HG03097 (cell line): ENCODE measurements at regions not wholly inside any gene's neighbourhood (a gene's known extent, or its start where the extent isn't known, plus 50 kb on each side); places are given as distances from the start of the nearest gene placed in this dataset.

Source experiments
- ATAC-seq: cut with Tn5 transposase; IDR thresholded peaks from one replicate; pipeline ENCODE4 v1.9.1; 2021; ENCODE audit not compliant: unreplicated experiment, low FRiP score

DNA sequence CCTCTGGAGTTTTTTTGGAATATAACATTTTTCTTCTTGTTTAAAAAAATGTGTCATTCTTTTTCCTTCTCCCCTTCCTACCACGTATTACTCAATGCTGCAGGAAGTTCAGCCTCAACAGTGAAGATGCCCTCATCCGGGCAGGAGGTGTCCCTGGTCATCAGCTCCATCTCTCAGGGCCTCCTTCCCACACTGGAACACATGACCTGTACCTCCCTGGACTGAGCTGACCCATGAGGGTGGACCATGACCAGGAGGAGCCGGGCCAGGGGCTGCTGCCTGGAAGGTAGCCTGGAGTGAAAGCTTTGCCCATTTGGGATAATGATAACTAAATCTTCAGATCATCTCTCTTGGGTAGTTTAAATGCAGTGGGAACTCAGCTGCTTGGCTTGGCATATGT is 316.5 kb upstream of the ZMIZ1 start:
- ATAC-seq = no peak

DNA sequence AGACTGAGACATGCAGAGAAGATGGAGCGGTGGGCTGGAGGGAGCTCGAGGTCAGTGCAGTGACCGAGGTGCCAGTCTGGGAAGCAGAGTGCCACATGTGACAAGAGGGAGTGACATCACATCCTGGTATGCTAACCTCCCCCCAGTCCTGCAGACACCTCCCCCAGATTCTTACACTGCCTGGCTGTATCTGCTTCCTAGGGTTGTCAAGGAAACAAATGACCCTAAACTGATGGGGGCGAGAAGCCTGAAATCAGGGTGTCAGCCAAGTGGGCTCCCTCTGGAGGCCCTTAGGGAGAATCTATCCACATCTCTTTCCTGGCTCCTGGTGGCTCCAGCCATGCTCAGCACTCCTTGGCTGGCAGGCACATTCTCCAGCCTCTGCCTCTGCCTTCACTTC is 316.1 kb upstream of the ZMIZ1 start:
- no peak for ATAC-seq

- ATAC-seq = no peak
Measured at GRCh38 chr10:78754269-78755062, 314.3 kb upstream of the ZMIZ1 start.

DNA sequence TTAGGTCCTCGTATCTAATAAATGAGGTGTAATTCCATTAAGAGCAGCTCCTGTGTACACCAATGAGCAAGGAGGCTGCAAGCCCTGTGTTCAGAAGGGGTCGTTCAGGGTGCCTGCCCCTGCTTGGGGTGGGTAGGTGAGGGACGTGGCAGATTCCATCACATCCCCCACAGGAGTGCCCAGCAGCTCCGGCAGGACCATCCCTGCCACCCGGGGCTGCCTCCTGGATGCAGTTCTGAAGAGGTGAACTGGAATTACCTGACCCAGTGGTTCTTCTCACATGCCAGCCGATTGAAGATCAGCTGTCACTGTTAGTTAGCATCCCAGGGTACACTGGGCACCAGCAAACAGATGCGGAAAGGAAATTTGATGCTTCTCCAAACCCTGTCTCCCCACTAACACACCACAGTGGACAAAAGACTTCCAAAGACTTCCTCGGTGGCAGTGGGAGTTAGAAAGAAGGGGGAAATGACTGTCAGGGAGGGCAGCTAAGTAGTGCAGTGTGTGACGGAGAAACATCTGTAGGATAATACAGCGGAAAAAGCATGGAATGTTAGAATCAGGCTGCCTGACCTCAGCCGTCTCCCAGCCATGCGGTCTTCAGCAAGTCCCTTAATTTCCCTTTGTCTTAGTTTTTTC is 313.6 kb upstream of the ZMIZ1 start:
- ATAC-seq = no peak

GRCh38 chr10:78755877-78756455 is 312.8 kb upstream of the ZMIZ1 start:
- ATAC-seq = no peak

- no peak for ATAC-seq
Measured at GRCh38 chr10:78756604-78757343, 312.0 kb upstream of the ZMIZ1 start.

DNA sequence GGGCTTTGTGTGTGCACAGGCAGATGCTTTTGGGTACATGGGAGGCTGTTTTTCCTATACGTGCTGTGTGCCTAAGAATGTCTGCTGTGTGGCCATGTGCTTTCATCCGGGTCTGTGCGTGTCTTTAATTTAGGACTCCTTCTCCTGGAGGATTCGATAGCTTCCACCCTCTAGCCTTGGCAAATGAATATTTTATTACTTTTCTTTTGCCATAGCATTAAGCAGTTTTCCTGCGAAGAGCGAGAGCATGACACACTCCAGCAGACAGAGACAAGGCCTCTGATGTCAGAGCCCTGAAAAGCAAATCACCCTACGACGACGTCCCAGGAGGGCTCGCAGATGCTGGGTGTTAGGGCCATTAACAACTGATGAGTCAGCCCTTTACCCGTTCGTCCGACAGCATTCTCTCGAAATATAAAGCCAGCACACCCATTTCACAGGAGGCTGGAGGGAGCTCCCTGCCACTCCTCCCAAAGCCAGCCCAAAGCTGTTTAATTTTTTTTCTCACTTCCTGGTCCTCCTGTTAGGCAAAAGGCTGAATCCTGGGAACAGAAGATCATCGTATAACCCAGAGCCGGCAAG is 311.3 kb upstream of the ZMIZ1 start:
- ATAC-seq = no peak

DNA sequence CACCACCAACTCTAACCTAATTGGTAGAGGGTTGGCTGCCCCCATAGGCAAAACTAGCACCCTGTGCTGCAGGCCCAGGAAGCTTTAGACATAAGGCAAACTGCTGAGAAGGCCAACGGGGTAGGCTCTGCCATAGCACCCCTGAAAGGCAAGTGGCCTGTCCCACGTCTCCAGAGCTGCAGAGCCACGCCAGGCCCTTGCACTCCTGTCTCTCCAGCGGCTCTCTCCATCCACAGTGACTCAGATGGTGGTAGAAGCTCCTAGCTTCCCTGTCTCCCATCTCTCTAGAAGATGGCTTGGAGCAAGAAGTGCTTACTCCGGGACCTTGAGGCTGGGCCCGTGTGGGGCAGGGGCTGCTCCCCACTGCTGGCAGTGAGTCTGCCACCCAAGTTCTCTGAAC is 310.6 kb upstream of the ZMIZ1 start:
- ATAC-seq = no peak

- ATAC-seq = no peak
Measured at GRCh38 chr10:78759456-78760120, 309.2 kb upstream of the ZMIZ1 start.

- no peak for ATAC-seq
Measured at GRCh38 chr10:78760463-78761310, 308.1 kb upstream of the ZMIZ1 start.

DNA sequence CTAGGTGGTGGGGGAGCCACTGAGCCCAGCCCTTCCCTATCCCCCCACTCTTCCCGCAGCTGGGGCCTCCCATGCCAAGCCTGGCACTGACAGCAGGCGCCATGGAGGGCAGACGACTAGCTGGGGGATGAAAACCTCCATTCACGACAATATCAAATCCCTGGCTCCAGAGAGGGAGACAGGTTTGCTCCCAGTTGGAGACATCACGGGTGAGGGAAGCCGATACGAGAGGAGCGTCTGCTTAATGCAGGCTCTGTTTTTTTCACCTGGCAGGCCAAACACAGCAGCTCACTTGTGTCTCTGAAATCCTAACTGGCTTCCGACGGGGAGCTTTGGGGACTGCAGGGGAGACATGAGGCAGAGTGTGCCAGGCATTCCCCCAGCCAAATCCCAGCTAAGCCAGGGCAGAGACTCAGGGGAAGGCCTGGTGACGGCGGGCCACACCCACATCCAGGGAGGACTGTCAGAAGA is 307.4 kb upstream of the ZMIZ1 start:
- ATAC-seq = no peak

- ATAC-seq = no peak
Measured at GRCh38 chr10:78762086-78762630, 306.6 kb upstream of the ZMIZ1 start.

GRCh38 chr10:78763234-78763633 is 305.5 kb upstream of the ZMIZ1 start:
- ATAC-seq = no peak

- ATAC-seq = no peak
Measured at GRCh38 chr10:78763651-78764395, 304.9 kb upstream of the ZMIZ1 start.

DNA sequence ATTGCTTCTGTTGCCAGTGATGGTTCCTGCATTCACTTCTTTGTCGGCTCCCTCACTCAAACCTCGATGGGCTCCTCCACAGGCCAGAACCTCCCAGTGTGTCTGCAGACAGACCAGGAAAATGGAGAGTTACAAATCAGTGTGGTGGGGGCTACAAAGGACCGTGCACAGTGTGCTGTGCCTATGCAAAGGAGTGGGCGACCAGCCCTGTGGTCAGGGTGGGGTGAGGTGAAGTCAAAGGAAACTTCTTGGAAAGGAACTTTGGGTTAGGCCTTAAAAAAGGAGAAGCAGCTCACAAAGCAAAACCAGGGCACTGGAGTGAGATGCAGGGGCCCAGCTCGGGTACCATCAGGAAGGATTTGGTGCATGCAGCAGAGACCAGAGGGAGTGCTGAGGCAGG is 304.3 kb upstream of the ZMIZ1 start:
- no peak for ATAC-seq

DNA sequence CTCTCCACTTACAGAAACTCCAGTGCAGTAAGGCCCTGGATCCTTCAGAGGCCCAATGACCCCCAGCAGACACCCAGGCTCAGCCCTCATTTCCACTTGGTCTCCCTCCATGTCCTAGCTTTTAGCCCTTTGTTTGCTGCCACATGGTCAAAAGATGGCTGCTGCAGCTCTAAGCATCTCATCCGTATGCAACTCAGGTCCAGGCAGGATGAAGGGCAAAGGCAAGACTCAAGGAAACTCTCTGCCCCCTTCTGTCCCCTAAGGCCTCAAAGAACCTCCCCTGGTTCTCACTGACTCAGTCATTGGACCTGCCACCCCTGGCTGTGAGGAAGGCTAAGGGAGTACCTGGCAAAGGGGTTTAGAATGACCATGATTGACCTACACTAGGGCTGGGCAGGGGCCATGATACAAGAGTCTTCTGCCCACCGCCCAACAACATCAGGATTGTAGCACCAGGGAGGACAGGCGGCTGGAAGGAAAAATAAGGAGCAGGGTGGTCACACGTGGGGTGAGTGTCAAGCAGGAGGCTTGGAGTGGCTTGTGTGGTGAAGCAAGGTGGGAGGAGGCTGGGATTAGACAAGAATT is 303.8 kb upstream of the ZMIZ1 start:
- no peak for ATAC-seq

- ATAC-seq = no peak
Measured at GRCh38 chr10:78765726-78766335, 302.9 kb upstream of the ZMIZ1 start.

GRCh38 chr10:78766603-78767002 is 302.2 kb upstream of the ZMIZ1 start:
- ATAC-seq = no peak
